ENCODE measurements at regions not wholly inside any gene's neighbourhood (a gene's known extent, or its start where the extent isn't known, plus 50 kb on each side); places are given as distances from the start of the nearest gene placed in this dataset.

DNA sequence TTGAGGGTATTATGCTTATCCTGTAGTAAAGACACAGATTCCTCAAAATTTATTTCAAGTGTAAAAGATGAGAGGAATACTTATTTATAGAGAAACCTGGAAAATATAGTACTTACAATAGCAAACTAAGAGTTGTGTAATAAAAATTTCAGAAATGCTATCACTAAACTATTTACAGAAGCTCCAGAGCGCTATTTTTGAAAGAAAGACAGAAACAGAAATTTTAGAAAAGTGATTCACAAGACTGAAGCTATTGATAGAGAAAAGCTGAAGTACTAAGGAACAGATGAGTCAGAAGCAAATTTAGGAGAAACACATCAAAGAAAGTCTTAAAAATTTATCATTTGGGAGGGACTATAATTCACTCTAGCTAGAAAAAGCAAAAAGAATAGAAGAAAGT, 1174.2 kb downstream of the DIAPH3 start:
- no peak for TF ChIP-seq EP300 (IDR thresholded peaks at IDR 0.05)
- TF ChIP-seq, protein P1, sequence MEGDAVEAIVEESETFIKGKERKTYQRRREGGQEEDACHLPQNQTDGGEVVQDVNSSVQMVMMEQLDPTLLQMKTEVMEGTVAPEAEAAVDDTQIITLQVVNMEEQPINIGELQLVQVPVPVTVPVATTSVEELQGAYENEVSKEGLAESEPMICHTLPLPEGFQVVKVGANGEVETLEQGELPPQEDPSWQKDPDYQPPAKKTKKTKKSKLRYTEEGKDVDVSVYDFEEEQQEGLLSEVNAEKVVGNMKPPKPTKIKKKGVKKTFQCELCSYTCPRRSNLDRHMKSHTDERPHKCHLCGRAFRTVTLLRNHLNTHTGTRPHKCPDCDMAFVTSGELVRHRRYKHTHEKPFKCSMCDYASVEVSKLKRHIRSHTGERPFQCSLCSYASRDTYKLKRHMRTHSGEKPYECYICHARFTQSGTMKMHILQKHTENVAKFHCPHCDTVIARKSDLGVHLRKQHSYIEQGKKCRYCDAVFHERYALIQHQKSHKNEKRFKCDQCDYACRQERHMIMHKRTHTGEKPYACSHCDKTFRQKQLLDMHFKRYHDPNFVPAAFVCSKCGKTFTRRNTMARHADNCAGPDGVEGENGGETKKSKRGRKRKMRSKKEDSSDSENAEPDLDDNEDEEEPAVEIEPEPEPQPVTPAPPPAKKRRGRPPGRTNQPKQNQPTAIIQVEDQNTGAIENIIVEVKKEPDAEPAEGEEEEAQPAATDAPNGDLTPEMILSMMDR (IDR thresholded peaks at IDR 0.05), result no peak

All from upper lobe of left lung (tissue), 4 donors.